ELR (cell line): ENCODE measurements at regions not wholly inside any gene's neighbourhood (a gene's known extent, or its start where the extent isn't known, plus 50 kb on each side); places are given as distances from the start of the nearest gene placed in this dataset.
A peak's percentile ranks its signal among the peaks of the same experiment; 100 is the strongest.

Experiments used
- DNase-seq: peaks from one replicate; pipeline ENCODE4 v3.0.0-alpha.2; 2015; ENCODE audit warnings: low read depth

DNA sequence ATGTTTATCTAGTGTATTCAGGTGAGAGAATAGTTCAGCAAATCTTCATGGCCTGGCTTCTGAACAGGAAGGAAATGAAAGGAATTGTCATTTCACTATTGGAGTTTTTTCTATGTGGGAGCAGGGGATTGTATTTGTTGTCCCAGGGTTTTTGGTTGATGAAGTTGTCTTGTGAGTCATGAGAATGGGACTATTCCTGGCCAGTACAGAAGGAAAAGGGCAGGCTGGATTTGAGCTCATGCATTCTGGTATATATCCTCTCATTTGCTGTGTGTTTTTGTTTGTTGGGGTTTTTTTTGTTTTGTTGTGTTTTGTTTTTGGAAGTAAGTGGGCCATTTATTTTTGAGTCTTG lies 101.2 kb upstream of the MKLN1 start:
- DNase-seq = no peak

DNA sequence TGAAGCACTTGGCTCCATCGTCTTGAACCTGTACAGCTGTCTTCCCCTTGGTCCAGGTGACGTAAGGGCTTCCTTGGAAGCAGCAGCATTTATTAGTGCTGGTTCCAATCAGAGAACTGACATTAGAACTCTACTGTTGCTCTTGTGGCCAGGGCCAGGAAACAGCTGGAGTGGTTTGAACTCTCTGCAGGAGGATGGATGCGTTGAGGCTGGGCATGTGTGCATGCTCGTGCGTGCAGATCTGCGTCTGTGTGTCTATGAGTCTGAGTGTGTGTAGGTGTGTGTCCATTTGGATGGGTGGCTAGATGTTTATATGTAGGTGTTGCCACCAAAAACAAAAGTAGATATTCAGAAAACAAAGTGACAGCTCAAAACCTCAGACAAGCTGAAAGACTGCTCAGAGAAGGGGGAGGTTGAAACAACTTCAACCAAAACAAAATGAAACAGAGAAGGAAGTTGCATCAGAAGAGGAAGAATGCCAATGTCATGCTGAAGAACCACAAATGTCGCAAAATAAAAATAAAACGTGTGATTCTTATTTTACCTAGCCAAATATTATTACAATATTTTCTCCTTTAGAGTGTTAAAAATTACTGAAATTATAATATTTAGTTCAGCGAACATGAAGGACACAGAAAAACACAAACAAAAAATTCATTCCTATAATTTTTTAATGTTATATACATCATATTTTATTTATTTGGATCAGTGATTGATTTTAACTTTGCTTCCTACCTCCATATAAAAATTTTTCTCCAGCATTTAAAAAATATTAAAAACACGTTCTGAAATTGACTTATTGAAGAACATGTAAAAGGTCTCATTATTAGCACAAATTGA lies 96.1 kb upstream of the MKLN1 start:
- DNase-seq = peak; percentile 41

DNA sequence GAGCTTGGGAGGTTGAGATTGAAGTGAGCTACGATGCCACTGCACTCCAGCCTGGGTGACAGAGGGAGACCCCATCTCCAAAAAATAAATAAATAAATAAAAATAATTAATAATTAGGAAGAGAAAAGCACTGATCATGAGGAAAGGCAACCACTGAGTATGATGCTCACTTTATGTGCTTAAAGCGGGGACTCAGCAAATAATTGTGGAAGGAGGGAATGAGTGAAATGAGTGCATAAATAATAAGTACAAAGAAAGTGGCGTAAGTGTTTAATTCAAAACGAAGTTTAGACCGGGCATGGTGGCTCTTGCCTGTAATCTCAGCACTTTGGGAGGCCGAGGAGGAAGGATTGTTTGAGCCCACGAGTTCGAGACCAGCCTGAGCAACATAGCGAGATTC lies 94.9 kb upstream of the MKLN1 start:
- DNase-seq = no peak

DNA sequence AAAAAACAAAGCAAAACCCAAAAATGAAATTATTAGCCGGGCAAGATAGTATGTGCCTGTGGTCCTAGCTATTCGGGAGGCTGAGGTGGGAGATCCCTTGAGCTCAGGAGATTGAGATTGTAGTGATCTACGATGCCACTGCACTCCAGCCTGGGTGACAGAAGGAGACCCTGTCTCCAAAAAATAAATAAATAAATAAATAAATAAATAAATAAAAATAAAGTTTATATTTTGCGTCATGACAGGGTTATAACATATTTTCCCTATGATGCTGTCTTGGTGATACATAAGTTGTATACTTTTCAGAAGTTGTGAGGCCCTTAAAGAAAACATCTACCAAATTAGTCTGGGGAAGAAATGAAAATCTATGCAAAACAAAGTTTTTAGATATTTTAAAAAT lies 94.5 kb upstream of the MKLN1 start:
- DNase-seq = no peak

DNA sequence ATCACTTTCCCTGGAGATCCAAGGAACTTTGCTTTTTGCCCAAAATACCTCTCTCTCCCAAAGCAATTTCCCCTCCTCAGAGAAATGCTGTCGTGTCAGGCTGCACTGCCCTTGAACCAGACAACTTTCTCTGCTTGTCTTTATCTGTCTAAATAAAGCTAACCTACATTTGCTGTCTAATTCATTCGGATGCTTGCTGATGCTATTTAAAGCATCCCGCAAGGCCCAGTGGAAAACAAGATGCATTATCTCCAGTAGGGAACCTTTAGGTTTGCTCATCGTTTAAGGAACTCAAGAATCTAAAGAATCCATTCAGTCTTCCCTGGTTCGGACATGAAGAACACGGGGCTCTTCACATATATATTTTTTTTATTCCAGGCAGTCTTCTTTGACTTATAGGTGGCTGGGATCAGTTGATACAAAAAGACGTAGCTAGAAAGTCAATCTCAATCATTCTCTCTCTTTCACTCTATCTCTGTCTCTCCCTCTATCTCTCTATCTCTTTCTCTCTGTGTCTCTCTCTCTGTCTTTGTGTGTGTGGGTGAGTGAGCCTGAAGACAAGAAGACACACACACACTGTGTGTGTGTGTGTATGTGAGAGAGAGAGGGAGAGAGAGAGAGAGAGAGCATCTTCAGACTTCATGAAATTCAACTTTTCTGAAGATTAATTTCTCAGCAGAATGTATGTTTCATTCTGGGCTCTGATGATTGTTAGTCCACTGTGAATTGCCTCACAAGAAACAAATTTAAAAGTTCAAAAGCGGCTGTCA lies 92.8 kb upstream of the MKLN1 start:
- DNase-seq = no peak

DNA sequence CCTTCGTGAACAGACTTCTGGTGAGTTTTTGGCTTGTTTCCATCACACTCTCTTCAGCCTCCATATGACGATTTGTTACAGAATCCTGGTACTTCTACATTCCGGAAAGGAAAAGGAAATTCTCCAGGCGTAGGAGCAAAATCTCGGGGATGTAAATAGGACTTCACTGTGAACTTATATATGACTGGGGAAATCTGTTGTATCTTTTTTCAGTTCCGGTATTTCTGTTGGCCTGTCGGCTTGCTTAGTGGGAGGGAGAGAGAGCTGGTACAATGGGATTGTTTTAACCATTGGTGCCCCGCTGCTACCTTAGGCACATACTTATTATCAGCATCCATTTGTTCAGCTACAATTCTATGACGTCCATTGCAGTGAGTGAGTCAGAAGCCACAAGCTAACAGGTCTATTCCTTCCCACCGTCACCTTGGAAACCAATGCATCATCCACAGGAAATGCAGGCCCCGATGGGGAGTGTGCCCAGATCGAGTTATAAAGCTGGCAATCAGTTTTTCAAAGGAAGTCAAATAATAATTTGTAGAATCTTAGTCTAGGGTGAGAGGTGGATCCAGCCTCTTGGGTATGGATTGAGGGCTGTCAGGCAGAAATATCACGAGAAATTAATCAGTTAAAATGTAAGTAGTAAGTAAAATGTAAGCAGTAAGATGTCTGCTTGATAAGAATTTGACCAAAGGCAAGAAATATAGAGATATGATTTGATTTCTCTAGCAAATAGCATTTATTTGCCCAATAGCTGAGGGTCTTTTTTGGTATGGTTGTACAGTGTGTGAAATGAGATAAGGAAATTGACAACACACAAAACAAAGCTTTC lies 92.0 kb upstream of the MKLN1 start:
- peak; percentile 99 for DNase-seq

DNA sequence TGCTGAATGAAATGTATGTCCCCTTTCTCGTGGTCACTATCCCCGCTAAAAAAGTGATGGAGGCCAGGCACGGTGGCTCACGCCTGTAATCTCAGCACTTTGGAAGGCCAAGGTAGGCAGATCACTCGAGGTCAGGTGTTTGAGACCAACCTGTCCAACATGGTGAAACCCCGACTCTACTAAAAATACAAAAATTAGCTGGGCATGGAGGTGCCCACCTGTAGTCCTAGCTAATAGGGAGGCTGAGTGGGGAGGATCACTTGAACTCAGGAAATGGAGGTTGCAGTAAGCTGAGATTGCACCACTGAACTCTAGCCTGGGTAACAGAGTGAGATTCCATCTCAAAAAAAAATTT lies 91.4 kb upstream of the MKLN1 start:
- DNase-seq = no peak

DNA sequence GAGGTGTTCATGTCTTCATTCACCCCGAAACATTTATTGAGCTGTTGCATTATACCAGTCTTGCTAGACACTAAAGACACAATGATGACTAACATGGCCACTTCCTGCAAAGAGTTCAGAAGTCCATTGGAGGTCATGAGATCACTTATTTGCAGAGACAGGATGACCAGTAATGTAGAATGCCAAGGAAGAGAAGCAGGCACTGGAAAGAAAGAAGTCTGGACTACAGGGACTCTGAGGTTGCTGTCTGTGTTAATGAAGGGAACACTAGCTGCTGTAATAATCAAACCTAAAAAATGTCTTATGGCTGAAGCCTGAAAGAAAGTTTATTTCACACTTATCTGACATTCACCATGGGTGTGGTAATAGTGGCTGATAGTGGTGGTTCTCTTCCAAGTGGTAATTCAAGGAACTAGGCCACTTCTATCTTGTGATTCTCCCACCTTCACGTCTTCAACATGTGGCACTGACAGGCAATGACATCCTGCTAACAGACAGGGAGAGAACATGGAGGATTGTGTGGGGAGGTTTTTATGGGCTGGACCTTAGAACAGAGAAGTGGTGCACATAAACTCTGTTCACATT lies 89.2 kb upstream of the MKLN1 start:
- peak; percentile 93 for DNase-seq

DNA sequence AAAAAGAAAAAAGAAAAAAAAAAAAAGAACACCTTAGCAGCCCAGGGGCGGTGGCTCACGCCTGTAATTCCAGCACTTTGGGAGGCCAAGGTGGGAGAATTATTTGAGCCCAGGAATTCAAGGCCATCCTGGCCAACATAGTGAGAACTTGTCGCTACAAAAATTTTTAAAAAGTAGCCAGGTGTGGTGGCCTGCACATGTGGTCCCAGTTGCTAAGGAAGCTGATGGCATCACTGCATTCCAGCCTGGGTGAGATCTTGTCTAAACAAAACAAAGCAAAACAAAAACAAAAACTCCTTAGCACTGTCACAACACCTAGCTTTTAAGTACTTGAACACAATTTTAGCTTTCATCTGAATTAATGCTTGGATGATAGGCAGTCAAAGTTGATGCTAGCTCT lies 86.3 kb upstream of the MKLN1 start:
- DNase-seq = no peak

DNA sequence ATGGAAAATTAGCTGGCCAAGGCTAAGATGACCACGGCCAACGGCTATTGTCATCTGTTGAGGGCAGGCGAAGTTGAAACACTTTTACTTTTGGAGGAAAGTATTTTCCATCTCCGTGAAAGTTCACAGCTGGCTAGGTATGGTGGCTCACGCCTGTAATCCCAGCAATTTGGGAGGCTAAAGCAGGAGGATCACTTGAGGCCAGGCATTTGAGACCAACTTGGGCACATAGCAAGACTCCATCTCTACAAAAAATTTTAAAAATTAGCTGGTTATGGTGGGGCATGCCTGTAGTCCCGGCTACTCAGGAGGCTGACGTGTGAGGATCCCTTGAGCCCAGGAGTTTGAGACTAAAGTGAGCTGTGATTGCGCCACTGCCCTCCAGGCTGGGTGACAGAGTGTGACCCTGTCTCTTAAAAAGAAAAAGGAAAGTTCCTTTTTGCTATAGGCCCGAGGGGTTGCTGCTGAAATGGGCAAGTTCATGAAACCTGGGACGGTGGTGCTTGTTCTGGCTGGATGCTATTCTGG lies 85.5 kb upstream of the MKLN1 start:
- no peak for DNase-seq

DNA sequence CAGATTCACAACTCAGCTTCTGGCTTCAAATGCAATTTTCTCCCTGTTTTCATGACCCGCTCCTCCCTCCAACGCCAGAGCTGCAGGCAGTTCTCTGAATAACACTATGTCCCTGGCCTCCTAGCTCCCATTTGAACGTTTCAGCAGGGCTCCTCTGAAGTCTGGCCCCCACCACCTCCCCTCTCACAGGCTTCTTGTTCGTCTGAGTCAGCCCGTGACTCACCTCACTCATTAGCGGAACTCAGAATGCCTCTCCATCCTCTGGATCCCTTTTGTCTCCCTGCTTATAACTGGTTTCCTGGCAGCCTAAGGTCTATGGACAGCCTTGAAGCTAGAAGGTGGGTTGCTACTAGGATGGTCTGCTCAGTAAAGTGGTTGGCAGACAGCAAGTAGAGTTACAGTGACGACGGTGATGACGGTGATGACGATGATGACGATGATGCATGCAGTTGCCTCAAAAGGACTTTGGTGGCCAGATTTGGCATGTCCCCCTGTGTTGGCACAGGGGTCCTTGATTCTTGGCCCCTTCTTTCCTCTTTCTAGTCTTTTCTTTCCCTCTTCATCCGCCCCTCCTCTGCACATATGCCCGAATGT lies 83.3 kb upstream of the MKLN1 start:
- DNase-seq = peak; percentile 96

DNA sequence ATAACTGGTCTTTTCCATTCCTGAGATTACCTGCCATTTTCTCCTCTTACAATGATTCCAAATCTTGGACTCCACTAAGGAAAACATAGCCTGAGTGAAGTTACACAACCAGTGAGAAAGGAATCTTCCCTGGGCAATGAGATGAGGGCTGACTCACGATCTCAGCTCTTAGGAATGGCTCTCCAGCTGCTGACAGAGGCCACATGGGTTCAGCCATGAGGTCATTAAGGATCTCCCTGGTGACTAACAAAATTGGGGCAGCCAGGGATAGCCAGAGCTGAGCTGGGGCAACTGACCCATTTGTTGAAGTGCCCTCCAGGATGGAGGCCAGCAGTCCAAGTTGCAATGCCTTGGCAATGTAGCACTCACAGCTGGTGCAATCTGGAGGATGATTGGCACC lies 78.7 kb upstream of the MKLN1 start:
- DNase-seq = peak; percentile 97

DNA sequence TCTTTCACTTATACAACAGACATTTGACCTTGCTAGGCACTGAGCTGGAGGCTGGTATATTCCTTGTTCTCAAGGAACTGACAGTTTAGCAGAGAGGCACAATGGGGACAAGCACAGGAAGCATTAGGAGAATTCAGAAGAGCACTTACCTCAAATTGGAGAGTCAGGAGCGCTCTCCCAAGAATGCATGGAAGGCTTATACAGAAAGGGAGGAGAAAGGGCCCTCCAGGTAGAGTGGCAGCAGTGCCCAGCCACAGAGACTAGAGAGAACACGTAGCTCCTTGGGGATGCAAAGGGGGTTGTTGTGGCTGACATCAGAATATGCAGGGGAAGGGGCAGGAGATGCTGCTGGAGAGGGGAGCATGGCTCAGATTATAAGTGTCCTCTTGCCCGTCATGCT lies 78.2 kb upstream of the MKLN1 start:
- DNase-seq = no peak

DNA sequence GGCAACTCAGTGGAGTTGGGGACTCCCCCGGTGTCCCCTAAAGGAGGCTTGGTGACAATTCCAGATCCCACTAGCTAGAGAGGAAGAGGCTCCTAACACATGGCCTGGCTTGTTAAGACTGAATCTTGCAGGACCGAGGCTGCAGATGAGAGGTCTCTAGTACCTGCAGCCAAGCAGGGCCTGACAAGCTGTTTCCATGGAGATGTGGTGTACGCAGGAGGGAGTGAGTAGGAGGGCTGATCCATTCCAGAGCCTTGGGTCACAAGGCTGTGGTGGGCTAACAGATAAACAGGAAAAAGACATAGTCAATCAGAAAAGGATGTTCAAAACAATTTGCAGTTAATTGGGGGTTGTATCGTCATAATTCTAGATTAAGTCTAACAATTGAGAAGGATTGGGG lies 77.3 kb upstream of the MKLN1 start:
- DNase-seq = peak; percentile 28

DNA sequence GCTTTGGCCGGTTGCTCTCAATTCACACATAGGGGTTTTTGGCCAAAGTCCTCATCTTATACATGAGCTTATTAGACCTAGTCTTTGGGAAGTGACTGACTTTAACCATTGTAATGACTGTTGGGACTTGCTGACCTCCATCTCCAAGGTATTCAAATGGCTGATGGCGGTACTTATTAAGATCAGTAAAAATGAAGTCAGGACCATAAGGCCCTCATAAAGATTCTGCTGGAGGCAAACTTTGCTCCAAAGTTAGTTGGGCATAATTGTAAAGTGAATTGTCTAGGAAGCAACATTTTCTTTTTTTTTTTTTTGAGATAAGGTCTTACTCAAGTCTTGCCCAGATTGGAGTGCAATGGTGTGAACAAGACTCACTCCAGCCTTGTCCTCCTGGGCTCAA lies 76.3 kb upstream of the MKLN1 start:
- no peak for DNase-seq

DNA sequence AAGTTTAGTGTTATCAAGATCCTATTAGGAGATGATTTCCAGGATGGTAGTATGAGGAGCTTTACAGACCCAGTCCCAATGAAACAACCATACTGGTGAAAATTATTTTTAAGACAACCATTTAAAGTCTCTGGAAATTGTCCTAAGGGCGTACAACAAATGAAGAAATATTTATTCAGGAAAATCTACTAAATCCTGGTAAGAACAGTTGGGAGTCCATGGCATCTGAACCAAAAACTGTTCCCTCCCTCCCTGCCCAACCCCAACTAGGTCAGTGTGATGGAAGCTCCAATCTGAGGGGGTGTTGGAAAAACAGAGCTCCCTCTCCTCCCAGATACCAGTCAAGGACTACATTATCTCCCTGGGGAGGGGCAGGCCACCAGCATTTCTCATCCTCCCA lies 74.7 kb upstream of the MKLN1 start:
- DNase-seq = no peak

DNA sequence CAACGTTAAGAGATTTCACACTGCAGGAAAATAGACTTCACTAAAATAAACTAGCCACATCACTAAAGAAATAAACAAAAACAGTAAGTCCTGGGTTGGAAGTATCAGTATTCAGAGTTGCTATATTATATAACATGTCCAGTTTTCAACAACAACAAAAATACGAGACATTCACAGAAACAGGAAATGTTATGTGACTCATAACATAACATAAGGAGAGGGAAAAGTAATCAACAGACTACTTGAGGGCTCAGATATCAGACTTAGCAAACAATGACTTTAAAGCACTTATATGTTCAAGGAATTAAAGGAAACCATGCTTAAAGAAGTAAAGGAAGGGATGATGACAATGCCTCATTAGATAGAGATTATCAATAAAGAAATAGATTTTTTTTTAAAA lies 73.5 kb upstream of the MKLN1 start:
- DNase-seq = peak; percentile 48

DNA sequence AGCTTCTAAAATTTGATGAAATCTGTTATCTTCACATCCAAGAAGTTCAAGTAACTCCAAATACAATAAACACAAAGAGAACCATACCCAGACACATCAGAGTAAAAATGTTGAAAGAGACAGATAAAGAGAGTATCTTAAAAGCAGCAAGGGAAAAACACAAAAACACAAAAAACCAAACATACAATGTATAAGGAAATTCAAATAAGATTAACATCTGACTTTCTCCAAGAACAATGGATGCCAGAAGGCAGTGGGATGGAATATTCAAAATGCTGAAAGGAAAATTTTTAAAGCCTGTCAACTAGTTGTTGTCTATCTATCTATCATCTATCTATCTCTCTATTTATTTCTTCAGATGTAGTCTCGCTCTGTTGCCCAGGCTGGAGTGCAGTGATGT lies 72.4 kb upstream of the MKLN1 start:
- no peak for DNase-seq

DNA sequence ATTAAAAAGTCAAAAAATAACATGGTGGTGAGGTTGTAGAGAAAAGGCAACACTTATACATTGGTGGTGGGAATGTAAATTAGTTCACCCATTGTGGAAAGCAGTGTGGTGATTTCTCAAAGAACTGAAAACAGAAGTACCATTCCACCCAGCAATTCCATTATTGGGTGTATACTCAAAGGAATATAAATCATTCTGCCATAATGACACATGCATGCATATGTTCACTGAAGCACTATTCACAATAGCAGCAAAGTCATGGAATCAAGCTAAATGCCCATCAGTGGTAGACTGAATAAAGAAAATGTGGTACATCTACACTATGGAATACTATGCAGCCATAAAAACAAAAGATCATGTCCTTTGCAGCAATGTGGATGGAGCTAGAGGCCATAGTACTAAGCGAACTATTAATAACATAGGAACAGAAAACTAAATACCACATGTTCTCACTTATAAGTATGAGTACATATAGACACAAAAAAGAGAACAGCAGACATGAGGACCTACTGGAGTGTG lies 66.1 kb upstream of the MKLN1 start:
- DNase-seq = no peak

DNA sequence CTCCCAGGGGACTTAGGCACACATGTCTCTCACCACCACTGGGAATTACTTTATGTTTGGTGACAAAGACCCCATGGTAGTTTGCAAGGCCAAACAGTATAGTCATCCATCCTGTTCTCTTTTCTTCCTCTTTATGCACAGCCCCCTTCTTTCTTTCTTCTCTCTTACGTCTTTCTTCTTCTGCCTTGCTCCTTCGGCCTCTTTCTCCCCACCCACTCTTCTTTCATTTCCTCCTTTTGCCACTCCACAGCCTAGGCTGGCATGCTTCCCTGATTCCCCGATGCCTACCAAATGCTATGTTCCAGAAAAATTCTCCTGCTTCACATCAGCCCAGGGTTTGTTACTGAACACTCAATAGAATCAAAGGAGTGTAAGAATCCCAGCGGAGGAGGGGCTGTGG lies 62.4 kb upstream of the MKLN1 start:
- DNase-seq = no peak

DNA sequence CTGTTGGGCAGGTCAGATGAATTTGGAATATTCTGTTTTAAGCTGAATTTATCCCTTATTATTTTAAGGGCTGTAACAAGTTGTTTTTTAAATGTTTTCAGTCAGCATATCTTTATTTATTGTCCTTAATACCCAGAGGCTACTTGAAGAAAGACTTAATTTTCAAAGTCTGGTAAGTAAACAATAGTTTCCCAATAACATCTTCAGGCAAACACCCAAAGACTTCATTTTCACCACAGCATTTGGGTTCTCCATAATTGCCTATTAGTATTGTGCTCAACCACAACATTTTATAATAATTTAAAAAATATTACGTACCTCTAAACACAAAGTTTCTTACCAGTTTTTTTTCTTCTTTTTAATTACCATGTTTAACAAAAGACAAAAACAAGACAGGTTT lies 60.0 kb upstream of the MKLN1 start:
- DNase-seq = no peak

DNA sequence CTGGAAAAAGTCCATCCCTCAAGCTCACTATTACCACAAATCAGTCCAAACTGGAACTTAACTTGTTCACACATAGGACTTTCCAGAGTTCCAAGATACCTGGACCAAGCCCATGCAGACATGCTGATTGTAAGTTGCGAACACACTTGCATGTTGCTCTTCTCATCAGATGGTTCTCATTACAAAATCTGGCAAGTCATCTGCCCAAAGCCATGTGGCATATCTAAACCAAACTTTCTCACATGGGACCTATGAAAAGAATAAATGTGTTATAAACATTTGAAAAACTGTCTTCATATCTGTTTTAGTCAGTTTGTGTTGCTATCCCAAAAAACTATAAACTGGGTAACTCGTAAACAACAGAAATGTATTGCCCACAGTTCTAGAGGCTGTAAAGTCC lies 58.8 kb upstream of the MKLN1 start:
- DNase-seq = no peak
